Testis (tissue), 2 donors: ENCODE measurements at regions not wholly inside any gene's neighbourhood (a gene's known extent, or its start where the extent isn't known, plus 50 kb on each side); places are given as distances from the start of the nearest gene placed in this dataset.

Experiments used
- DNase-seq: peaks from one replicate; pipeline ENCODE4 v3.0.0-alpha.2; 2019
- H3K27ac ChIP-seq, 2 donors: fragments of 200-600 bp; sonication (generic); one replicate each; pipeline ENCODE4 v1.5.1; 2019
- H3K27me3 ChIP-seq: fragments of 200-600 bp; sonication (generic); one replicate; pipeline ENCODE4 v1.5.1; 2019
- H3K36me3 ChIP-seq: fragments of 200-600 bp; sonication (generic); one replicate; pipeline ENCODE4 v1.5.1; 2017; ENCODE audit warnings: low read depth; ENCODE audit errors: missing control alignments
- H3K4me1 ChIP-seq: fragments of 200-600 bp; sonication (generic); one replicate; pipeline ENCODE4 v1.5.1; 2019
- H3K4me3 ChIP-seq, 2 donors: fragments of 200-600 bp; sonication (generic); one replicate each; pipeline ENCODE4 v1.5.1; 2017 to 2019
- H3K9me3 ChIP-seq: fragments of 200-600 bp; sonication (generic); one replicate; pipeline ENCODE4 v1.5.1; 2017
- POLR2A ChIP-seq: fragments of 450-650 bp; IDR thresholded peaks from one replicate; pipeline ENCODE4 v1.6.1; 2017; ENCODE audit warnings: antibody characterized with exemption, mild to moderate bottlenecking, moderate library complexity
- WGBS, 2 donors: methylation state at CpG; one replicate each; pipeline ENCODE4 v1.1.5; 2018; 5-methylcytosine and 5-hydroxymethylcytosine counted together
- intact Hi-C: fragments of 100-400 bp; cut with DNase I; formaldehyde crosslinking; loops from one replicate; pipeline ENCODE4 v1.15.1; 2023; ENCODE audit warnings: low total_unique reads
- TF ChIP-seq, protein P1 (sequence below), 3 experiments: fragments of 450-650 bp in 2 of 3; fragments of 200-600 bp in 1 of 3; sonication (generic) in 1 of 3; IDR thresholded peaks; one replicate each; pipeline ENCODE4 v1.5.1; 2016 to 2019; ENCODE audit warnings: antibody characterized with exemption in 3 of 3, mild to moderate bottlenecking in 2 of 3, moderate library complexity in 1 of 3

DNA sequence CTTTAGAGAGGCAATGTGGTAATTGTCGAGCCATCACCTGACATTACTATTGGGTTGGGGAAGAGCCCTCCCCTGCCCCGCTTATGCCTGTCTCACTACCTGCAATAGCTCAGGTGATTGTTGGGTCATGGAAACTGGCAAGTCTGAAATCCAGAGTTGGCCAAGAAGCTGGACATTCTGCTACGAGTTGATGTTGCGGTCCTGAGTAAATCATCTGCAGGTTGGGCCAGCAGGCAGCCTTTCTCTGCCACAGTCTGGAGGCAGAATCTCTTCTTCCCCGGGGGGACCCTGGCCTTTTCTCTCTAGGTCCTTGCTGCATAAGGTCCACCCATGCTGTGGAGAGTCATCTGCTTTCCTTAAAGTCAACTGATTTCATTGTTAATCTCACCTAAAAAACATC lies 142.4 kb downstream of the THBS2 start:
- Histone ChIP-seq H3K36me3 (no peaks in the 10 kb centered on the region), H3K27me3 (no peaks in the 10 kb centered on the region), H3K4me3 (no peak overlapping the region), H3K9me3 (no peaks in the 10 kb centered on the region), H3K4me1 (no peaks in the 10 kb centered on the region), H3K27ac (no peak overlapping the region)
- 94 to 98% methylated on average over 5 of the region's 5 CpGs for WGBS, 2 donors
- TF ChIP-seq POLR2A, result no peak
- TF ChIP-seq, protein P1, sequence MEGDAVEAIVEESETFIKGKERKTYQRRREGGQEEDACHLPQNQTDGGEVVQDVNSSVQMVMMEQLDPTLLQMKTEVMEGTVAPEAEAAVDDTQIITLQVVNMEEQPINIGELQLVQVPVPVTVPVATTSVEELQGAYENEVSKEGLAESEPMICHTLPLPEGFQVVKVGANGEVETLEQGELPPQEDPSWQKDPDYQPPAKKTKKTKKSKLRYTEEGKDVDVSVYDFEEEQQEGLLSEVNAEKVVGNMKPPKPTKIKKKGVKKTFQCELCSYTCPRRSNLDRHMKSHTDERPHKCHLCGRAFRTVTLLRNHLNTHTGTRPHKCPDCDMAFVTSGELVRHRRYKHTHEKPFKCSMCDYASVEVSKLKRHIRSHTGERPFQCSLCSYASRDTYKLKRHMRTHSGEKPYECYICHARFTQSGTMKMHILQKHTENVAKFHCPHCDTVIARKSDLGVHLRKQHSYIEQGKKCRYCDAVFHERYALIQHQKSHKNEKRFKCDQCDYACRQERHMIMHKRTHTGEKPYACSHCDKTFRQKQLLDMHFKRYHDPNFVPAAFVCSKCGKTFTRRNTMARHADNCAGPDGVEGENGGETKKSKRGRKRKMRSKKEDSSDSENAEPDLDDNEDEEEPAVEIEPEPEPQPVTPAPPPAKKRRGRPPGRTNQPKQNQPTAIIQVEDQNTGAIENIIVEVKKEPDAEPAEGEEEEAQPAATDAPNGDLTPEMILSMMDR (IDR thresholded peaks at IDR 0.05), result no peak
- intact Hi-C loops, result no loop called here
- no peak for DNase-seq

DNA sequence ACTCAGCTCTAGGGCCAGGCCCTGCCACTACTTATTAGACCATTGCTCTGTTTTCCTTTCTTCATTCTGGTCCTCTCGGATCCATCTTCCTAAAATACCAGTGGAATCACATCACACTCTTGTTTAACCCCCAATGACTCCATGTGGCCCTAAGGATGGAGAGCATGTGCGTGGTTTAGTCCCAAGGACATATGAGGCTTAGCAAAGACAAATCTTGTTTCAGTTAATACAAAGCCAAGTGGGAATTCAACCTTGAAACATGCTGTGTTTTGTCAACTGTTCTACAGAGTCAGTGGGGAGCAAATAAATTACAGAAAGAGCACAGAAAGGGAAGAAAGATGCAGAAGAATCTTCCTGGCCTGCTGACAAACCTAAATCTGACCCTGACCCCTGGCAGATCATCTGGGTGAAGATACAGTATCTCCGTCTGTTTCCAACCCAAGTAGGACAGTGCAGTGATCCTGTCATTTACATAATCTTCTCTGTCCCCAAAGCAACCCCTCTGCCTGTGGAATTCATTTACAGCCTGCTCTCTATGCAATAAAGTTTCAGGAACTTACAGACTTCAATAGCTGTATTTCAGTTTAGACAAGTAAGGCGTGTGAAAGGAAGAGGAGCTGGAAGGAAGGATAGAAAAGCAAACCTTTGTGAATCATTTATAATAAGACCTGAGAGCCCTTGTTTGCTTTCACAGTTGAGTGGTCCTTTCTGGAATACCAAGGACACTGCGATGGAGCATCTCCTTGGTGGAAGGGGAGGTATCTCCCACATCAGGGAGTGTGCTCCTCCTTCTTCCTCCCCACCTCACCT lies 144.0 kb downstream of the THBS2 start:
- Histone ChIP-seq H3K4me1 (no peaks in the 10 kb centered on the region), H3K36me3 (no peaks in the 10 kb centered on the region), H3K9me3 (no peaks in the 10 kb centered on the region), H3K27ac (no peak overlapping the region), H3K27me3 (no peaks in the 10 kb centered on the region), H3K4me3 (no peak overlapping the region)
- TF ChIP-seq, protein P1 (IDR thresholded peaks at IDR 0.05), result no peak
- TF ChIP-seq POLR2A, result no peak
- no peak for DNase-seq
- WGBS, 2 donors, result 69 to 74% methylated on average over 5 of the region's 5 CpGs
- intact Hi-C loops, result no loop called here

DNA sequence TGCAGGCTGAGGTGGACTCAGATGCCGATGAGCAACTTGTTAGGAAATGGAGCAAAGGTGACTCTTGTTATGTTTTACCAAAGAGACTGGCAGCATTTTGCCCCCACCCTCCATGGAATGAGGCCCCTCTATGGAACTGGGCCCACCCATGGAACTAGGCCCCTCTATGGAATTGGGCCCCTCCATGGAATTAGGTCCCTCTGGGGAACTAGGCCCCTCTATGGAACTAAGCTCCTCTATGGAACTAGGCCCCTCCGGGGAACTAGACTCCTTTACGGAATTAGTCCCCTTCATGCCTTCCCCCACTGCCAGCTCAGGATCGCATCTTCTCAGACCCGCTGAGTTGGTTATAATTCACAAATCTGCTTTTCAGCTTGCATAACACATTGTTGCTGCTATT lies 144.9 kb downstream of the THBS2 start:
- H3K27ac ChIP-seq, result no peak overlapping the region
- no peak for DNase-seq
- H3K36me3 ChIP-seq, result no peaks in the 10 kb centered on the region
- TF ChIP-seq POLR2A, result no peak
- TF ChIP-seq, protein P1 (IDR thresholded peaks at IDR 0.05), result no peak
- 93 to 99% methylated on average over 5 of the region's 5 CpGs for WGBS, 2 donors
- intact Hi-C loops, result no loop called here
- H3K9me3 ChIP-seq, result no peaks in the 10 kb centered on the region
- no peaks in the 10 kb centered on the region for H3K27me3 ChIP-seq
- no peaks in the 10 kb centered on the region for H3K4me1 ChIP-seq
- no peak overlapping the region for H3K4me3 ChIP-seq

DNA sequence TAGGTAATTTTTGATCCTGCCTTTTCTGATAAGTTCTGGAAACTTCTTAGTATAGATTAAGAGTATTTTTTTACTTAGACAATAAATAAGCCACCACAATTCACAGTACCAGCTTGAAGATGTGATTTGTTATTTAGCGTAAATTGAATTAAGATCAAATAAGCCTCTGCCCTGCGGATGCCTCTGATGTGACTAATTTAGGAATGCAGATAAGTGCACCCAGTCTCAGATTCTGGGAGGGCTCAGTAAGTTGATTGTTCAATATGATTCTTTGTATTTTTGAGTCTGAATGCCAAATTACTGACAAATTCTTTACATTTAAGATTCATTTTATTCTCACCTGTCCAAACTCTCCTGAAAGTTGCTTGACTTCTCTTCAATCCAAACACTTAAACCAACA lies 147.5 kb downstream of the THBS2 start:
- 73 to 89% methylated on average over 2 of the region's 2 CpGs for WGBS, 2 donors
- DNase-seq, result no peak
- Histone ChIP-seq H3K9me3 (no peaks in the 10 kb centered on the region), H3K36me3 (no peaks in the 10 kb centered on the region), H3K27me3 (no peaks in the 10 kb centered on the region), H3K4me3 (no peak overlapping the region), H3K4me1 (no peaks in the 10 kb centered on the region), H3K27ac (no peak overlapping the region)
- intact Hi-C loops, result no loop called here
- TF ChIP-seq POLR2A, result no peak
- TF ChIP-seq, protein P1 (IDR thresholded peaks at IDR 0.05), result no peak

DNA sequence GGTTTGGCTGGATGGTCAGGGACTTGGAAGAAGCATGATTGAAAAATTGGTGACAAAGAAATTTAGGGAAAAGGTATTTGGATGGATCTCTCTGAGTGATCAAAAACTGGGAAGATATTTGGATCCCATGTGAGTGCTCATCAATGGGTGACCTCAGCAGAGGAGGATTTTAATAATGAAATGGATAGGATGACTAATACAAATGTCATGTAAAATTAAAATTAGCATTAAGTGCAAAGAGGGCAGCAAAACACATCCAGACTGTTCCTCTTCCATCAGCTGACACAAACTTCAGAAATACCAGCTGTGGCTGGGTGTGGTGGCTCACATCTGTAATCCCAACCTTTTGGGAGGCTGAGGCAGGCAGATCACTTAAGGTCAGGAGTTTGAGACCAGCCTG lies 151.7 kb downstream of the THBS2 start:
- Histone ChIP-seq H3K9me3 (no peaks in the 10 kb centered on the region), H3K27me3 (no peaks in the 10 kb centered on the region), H3K4me1 (no peaks in the 10 kb centered on the region), H3K4me3 (no peak overlapping the region), H3K36me3 (no peaks in the 10 kb centered on the region), H3K27ac (no peak overlapping the region)
- intact Hi-C loops, result no loop called here
- TF ChIP-seq POLR2A, result no peak
- TF ChIP-seq, protein P1 (IDR thresholded peaks at IDR 0.05), result no peak
- no peak for DNase-seq
